SK-N-SH (cell line): ENCODE measurements at regions not wholly inside any gene's neighbourhood (a gene's known extent, or its start where the extent isn't known, plus 50 kb on each side); places are given as distances from the start of the nearest gene placed in this dataset.

Experiments
- CTCF ChIA-PET: fragments of 300-600, 350-600 bp; formaldehyde crosslinking; extraction: SDS; loops from one replicate; lab custom pipeline; 2021; lab: Yijun Ruan, JAX
- POLR2A ChIA-PET: fragments of 350-600 bp; sonication (Branson Sonifier 250); formaldehyde crosslinking; extraction: SDS; loops from one replicate; lab custom pipeline; 2020; ENCODE audit warnings: antibody characterized with exemption, inconsistent platforms; lab: Yijun Ruan, JAX
- DNase-seq: peaks from one replicate; pipeline ENCODE4 v3.0.0; 2012
- H2AFZ ChIP-seq: fragments of 200-600 bp; sonication (generic); 2 replicates; pipeline ENCODE4 v1.8.1; 2016; ENCODE audit warnings: antibody characterized with exemption, mild to moderate bottlenecking, low read depth
- H3F3A ChIP-seq: fragments of 200-600 bp; sonication (generic); replicated peaks from 2 replicates; pipeline ENCODE3; 2016; ENCODE audit warnings: antibody characterized with exemption, mild to moderate bottlenecking; ENCODE audit not compliant: insufficient read depth
- H3K27ac ChIP-seq, 2 experiments: fragments of 200-500 bp in 1 of 2; fragments of 200-600 bp in 1 of 2; sonication (Bioruptor generic) in 1 of 2; sonication (generic), shearing (Covaris generic) in 1 of 2; 2 replicates each; pipeline versions ENCODE4 v1.5.1 to v1.6.1; 2014 to 2016; ENCODE audit warnings: low read depth in 2 of 2, inconsistent platforms in 1 of 2, low read length in 1 of 2, mild to moderate bottlenecking in 1 of 2, mixed read lengths in 1 of 2
- H3K27me3 ChIP-seq: fragments of 200-600 bp; sonication (generic), shearing (Covaris generic); 2 replicates; pipeline ENCODE4 v1.6.1; 2016; ENCODE audit warnings: mixed run types; ENCODE audit not compliant: insufficient read depth
- H3K36me3 ChIP-seq, 2 experiments: fragments of 200-500 bp in 1 of 2; fragments of 200-600 bp in 1 of 2; sonication (Bioruptor generic) in 1 of 2; sonication (generic) in 1 of 2; replicated peaks in 1 of 2; 2 replicates each; pipeline versions ENCODE3 to v1.5.1; 2014 to 2016; ENCODE audit warnings: low read length in 1 of 2, mild to moderate bottlenecking in 1 of 2; ENCODE audit not compliant: insufficient read depth in 2 of 2, control insufficient read depth in 1 of 2
- H3K4me1 ChIP-seq, 2 experiments: fragments of 200-500 bp in 1 of 2; fragments of 200-600 bp in 1 of 2; sonication (Bioruptor generic) in 1 of 2; sonication (generic), shearing (Covaris generic) in 1 of 2; 2 replicates each; pipeline versions ENCODE4 v1.5.1 to v1.6.1; 2014 to 2016; ENCODE audit warnings: low read depth in 1 of 2, low read length in 1 of 2, mixed run types in 1 of 2; ENCODE audit not compliant: insufficient read depth in 2 of 2, control insufficient read depth in 1 of 2
- H3K4me2 ChIP-seq: fragments of 200-600 bp; sonication (generic), shearing (Covaris generic); 2 replicates; pipeline ENCODE4 v1.6.1; 2017; ENCODE audit warnings: mixed run types
- H3K4me3 ChIP-seq, 2 experiments: fragments of 200-500 bp in 1 of 2; fragments of 200-600 bp in 1 of 2; sonication (Bioruptor generic) in 1 of 2; sonication (generic), shearing (Covaris generic) in 1 of 2; 2 replicates each; pipeline versions ENCODE4 v1.5.1 to v1.8.1; 2014 to 2016; ENCODE audit warnings: low read depth in 2 of 2, inconsistent platforms in 1 of 2, low read length in 1 of 2, mild to moderate bottlenecking in 1 of 2, mixed read lengths in 1 of 2, moderate library complexity in 1 of 2
- H3K79me2 ChIP-seq: fragments of 200-600 bp; sonication (generic); 2 replicates; pipeline ENCODE4 v1.8.1; 2017; ENCODE audit warnings: mild to moderate bottlenecking; ENCODE audit not compliant: insufficient read depth
- H3K9ac ChIP-seq: fragments of 200-600 bp; sonication (generic); 2 replicates; pipeline ENCODE4 v1.6.1; 2017; ENCODE audit warnings: mixed run types
- H3K9me2 ChIP-seq: fragments of 200-600 bp; sonication (generic); 2 replicates; pipeline ENCODE4 v1.6.1; 2017; ENCODE audit warnings: mixed run types
- H3K9me3 ChIP-seq: fragments of 200-600 bp; sonication (generic); 2 replicates; pipeline ENCODE4 v1.6.1; 2017; ENCODE audit warnings: mixed run types, mild to moderate bottlenecking, moderate library complexity
- H4K20me1 ChIP-seq: fragments of 200-600 bp; sonication (generic); 2 replicates; pipeline ENCODE4 v1.6.1; 2017; ENCODE audit warnings: mild to moderate bottlenecking, mixed run types; ENCODE audit not compliant: insufficient read depth
- FOSL2 ChIP-seq: IDR thresholded peaks from 2 replicates; pipeline ENCODE4 v1.4.0; 2012; ENCODE audit warnings: low read depth, mild to moderate bottlenecking, moderate library complexity, borderline replicate concordance
- FOXJ3 ChIP-seq: sonication (generic); formaldehyde crosslinking; IDR thresholded peaks from 2 replicates; pipeline ENCODE4 v1.5.1; 2020; ENCODE audit warnings: mild to moderate bottlenecking, missing genetic modification reagents
- JUND ChIP-seq: IDR thresholded peaks from 2 replicates; pipeline ENCODE4 v1.4.0; 2012
- MEF2A ChIP-seq: IDR thresholded peaks from 2 replicates; pipeline ENCODE4 v1.4.0; 2012; ENCODE audit warnings: low read depth, borderline replicate concordance
- MXI1 ChIP-seq: IDR thresholded peaks from 2 replicates; pipeline ENCODE4 v1.6.1; 2012; ENCODE audit warnings: mild to moderate bottlenecking, low read depth, low read length, improper control_type of control experiment
- NFIC ChIP-seq: IDR thresholded peaks from 2 replicates; pipeline ENCODE4 v1.4.0; 2012; ENCODE audit warnings: borderline replicate concordance
- RCOR1 ChIP-seq: fragments of 150-350 bp; IDR thresholded peaks from 2 replicates; pipeline ENCODE4 v1.6.1; 2017; ENCODE audit warnings: antibody characterized with exemption, low read length
- RFX5 ChIP-seq: IDR thresholded peaks from 2 replicates; pipeline ENCODE4 v1.6.1; 2012; ENCODE audit warnings: mild to moderate bottlenecking, improper control_type of control experiment, low read length
- SIN3A ChIP-seq: IDR thresholded peaks from 2 replicates; pipeline ENCODE4 v1.6.1; 2012; ENCODE audit warnings: low read depth, mild to moderate bottlenecking, low read length, moderate library complexity, borderline replicate concordance
- SMC3 ChIP-seq: IDR thresholded peaks from 2 replicates; pipeline ENCODE4 v1.6.1; 2012; ENCODE audit warnings: low read depth, low read length, improper control_type of control experiment
- TCF12 ChIP-seq: IDR thresholded peaks from 2 replicates; pipeline ENCODE4 v1.4.0; 2012
- WGBS: methylation state at CpG from one replicate; pipeline ENCODE4 v1.1.6; 2017; ENCODE audit warnings: low lambda C conversion rate; 5-methylcytosine and 5-hydroxymethylcytosine counted together
- TF ChIP-seq, protein P1 (sequence below): IDR thresholded peaks from 2 replicates; pipeline ENCODE4 v1.4.0; 2012; ENCODE audit warnings: low read depth
- TF ChIP-seq, protein P2 (sequence below): IDR thresholded peaks from 2 replicates; pipeline ENCODE4 v1.6.1; 2012; ENCODE audit warnings: mild to moderate bottlenecking, low read depth, low read length, moderate library complexity
- TF ChIP-seq, protein P3 (sequence below): fragments of 150-350 bp; IDR thresholded peaks from 2 replicates; pipeline ENCODE4 v1.6.1; 2017; ENCODE audit warnings: antibody characterized with exemption, low read length, low read depth, borderline replicate concordance

DNA sequence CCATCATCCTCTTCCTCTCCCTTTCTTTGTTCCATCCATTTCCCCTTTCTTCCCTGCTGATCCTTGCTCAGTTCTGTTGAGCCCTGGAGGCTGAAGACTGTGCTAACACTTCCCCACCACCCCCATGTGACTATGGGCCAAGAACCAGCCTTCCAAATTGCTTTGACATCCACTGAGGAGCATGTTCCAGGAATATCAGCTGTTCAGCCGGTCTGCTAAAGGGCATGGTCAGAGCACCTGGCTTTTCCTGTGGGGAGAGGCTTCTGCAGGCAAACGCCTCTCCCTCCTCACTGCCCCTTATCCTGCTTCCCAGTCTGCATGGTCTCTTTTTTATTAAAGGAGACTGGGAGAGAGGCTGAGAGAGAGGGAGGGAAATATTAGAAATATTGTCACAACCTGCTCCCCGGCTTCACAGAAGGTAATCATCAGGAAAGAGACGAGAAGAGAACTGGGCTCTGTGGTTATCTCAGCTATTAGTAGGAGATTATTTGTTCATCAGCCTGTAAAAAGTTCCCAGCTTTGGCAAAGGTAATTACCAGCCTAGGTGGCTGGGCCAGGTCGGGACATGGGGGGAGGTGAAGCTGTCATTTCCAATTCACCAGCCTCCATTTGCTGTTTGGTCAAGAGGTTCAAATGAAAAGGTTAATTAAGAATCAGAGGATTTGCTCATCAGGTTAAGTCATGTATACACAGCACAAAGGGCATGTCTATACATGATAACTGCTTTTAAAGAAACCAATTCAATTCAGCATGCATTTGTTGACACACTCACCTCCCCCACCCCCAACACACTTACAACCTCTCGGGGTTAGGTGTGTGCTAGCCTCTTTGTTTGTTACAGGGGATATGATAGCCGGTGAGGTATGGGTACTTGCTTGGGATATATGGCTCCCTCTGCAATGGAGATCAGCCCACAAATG lies 83.7 kb upstream of the CRHR1 start:
- Histone ChIP-seq H3K27me3 (no peaks in the 10 kb centered on the region), H3K4me1 (no peaks in the 10 kb centered on the region; a peak in 1 of 4 replicates), H3K4me3 (no peak overlapping the region), H3K4me2 (no peak overlapping the region), H3K9me2 (no peaks in the 10 kb centered on the region), H4K20me1 (no peaks in the 10 kb centered on the region), H3K27ac (no peak overlapping the region), H3K36me3 (no peaks in the 10 kb centered on the region), H2AFZ (no peak overlapping the region), H3K9me3 (no peaks in the 10 kb centered on the region), H3F3A (no peaks in the 10 kb centered on the region), H3K9ac (no peak overlapping the region), H3K79me2 (no peaks in the 10 kb centered on the region)
- ChIA-PET CTCF (interaction anchor here (1.7 kb wide), 1 partner anchor 60 kb away, joined by 4 read pairs; no protein-coding TSS in a partner anchor), POLR2A (no interaction called here)
- TF ChIP-seq NFIC, result no peak
- TF ChIP-seq SMC3, result no peak
- TF ChIP-seq RFX5, result no peak
- TF ChIP-seq, protein P1, sequence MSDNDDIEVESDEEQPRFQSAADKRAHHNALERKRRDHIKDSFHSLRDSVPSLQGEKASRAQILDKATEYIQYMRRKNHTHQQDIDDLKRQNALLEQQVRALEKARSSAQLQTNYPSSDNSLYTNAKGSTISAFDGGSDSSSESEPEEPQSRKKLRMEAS, result no peak
- no peak for TF ChIP-seq JUND
- TF ChIP-seq, protein P2, sequence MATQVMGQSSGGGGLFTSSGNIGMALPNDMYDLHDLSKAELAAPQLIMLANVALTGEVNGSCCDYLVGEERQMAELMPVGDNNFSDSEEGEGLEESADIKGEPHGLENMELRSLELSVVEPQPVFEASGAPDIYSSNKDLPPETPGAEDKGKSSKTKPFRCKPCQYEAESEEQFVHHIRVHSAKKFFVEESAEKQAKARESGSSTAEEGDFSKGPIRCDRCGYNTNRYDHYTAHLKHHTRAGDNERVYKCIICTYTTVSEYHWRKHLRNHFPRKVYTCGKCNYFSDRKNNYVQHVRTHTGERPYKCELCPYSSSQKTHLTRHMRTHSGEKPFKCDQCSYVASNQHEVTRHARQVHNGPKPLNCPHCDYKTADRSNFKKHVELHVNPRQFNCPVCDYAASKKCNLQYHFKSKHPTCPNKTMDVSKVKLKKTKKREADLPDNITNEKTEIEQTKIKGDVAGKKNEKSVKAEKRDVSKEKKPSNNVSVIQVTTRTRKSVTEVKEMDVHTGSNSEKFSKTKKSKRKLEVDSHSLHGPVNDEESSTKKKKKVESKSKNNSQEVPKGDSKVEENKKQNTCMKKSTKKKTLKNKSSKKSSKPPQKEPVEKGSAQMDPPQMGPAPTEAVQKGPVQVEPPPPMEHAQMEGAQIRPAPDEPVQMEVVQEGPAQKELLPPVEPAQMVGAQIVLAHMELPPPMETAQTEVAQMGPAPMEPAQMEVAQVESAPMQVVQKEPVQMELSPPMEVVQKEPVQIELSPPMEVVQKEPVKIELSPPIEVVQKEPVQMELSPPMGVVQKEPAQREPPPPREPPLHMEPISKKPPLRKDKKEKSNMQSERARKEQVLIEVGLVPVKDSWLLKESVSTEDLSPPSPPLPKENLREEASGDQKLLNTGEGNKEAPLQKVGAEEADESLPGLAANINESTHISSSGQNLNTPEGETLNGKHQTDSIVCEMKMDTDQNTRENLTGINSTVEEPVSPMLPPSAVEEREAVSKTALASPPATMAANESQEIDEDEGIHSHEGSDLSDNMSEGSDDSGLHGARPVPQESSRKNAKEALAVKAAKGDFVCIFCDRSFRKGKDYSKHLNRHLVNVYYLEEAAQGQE, result no peak
- no peak for TF ChIP-seq MXI1
- no peak for TF ChIP-seq FOSL2
- TF ChIP-seq TCF12, result no peak
- TF ChIP-seq SIN3A, result no peak
- TF ChIP-seq, protein P3, sequence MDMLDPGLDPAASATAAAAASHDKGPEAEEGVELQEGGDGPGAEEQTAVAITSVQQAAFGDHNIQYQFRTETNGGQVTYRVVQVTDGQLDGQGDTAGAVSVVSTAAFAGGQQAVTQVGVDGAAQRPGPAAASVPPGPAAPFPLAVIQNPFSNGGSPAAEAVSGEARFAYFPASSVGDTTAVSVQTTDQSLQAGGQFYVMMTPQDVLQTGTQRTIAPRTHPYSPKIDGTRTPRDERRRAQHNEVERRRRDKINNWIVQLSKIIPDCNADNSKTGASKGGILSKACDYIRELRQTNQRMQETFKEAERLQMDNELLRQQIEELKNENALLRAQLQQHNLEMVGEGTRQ, result no peak
- no peak for TF ChIP-seq FOXJ3 (CRISPR knock-in tag)
- TF ChIP-seq MEF2A, result no peak
- TF ChIP-seq RCOR1, result no peak
- no peak for DNase-seq
- WGBS, result 26% methylated on average over 7 of the region's 7 CpGs
